NOMO-1 (cell line): ENCODE measurements at regions not wholly inside any gene's neighbourhood (a gene's known extent, or its start where the extent isn't known, plus 50 kb on each side); places are given as distances from the start of the nearest gene placed in this dataset.
"Not testable (repeated sequence)": the region's sequence is repeated elsewhere in the genome, so short reads cannot be mapped to it uniquely, and the experiment has no call there.

Experiments
- DNase-seq, 2 experiments: peaks; one replicate each; lab custom pipeline; 2025; ENCODE audit not compliant: unreplicated experiment in 2 of 2; lab: John Stamatoyannopoulos, UW

GRCh38 chrX:41031256-41031967 lies 53.8 kb upstream of the USP9X start:
- no peak for DNase-seq

DNA sequence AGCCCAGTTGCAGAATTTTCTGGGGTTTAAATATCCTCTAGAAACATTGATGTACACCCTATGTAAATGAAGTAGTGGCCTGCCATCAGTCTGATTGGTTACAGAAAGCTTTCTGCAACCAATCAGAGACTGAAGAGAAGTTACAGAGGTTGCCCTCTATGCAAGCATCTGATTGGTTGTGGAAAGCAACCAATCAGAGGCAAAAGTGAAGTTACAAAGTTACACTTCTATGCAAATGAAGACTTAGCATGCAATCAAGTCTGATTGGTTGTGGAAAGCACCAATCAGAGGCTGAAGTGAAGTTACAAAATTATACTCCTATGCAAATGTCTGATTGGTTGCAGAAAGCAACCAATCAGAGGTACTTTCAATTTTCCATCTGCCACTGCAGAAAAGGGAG lies 51.9 kb upstream of the USP9X start:
- DNase-seq: no peak

DNA sequence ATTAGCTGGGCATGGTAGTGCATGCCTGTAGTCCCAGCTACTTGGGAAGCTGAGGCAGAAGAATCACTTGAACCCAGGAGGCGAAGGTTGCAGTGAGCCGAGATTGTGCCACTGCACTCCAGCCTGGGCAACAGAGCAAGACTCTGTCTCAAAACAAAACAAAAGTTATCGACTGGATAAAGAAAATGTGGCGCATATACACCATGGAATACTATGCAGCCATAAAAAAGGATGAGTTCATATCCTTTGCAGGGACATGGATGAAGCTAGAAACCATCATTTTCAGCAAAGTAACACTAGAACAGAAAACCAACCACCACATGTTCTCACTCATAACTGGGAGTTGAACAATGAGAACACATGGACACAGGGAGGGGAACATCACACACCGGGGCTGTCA lies 50.3 kb upstream of the USP9X start:
- DNase-seq: not testable (repeated sequence)
